ENCODE measurements at regions not wholly inside any gene's neighbourhood (a gene's known extent, or its start where the extent isn't known, plus 50 kb on each side); places are given as distances from the start of the nearest gene placed in this dataset.

GRCh38 chr13:44049081-44049945 lies 169.6 kb downstream of the LACC1 start:
- TF ChIP-seq, protein P1, sequence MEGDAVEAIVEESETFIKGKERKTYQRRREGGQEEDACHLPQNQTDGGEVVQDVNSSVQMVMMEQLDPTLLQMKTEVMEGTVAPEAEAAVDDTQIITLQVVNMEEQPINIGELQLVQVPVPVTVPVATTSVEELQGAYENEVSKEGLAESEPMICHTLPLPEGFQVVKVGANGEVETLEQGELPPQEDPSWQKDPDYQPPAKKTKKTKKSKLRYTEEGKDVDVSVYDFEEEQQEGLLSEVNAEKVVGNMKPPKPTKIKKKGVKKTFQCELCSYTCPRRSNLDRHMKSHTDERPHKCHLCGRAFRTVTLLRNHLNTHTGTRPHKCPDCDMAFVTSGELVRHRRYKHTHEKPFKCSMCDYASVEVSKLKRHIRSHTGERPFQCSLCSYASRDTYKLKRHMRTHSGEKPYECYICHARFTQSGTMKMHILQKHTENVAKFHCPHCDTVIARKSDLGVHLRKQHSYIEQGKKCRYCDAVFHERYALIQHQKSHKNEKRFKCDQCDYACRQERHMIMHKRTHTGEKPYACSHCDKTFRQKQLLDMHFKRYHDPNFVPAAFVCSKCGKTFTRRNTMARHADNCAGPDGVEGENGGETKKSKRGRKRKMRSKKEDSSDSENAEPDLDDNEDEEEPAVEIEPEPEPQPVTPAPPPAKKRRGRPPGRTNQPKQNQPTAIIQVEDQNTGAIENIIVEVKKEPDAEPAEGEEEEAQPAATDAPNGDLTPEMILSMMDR (IDR thresholded peaks at IDR 0.05), result no peak
- no peak for TF ChIP-seq ZFX (IDR thresholded peaks at IDR 0.05; ENCODE audit: borderline replicate concordance)

Data from 22Rv1 (cell line).